ENCODE measurements at regions not wholly inside any gene's neighbourhood (a gene's known extent, or its start where the extent isn't known, plus 50 kb on each side); places are given as distances from the start of the nearest gene placed in this dataset.

GRCh38 chr6:123687864-123688263, 51.1 kb upstream of the TRDN start:
- no peak overlapping the region for H3K27ac ChIP-seq (ENCODE audit: low read length)
- H4K20me1 ChIP-seq (ENCODE audit: low read length): no peaks in the 10 kb centered on the region
- no peaks in the 10 kb centered on the region for H3K79me2 ChIP-seq (ENCODE audit: low read length)
- H3K9me2 ChIP-seq (replicated peaks; ENCODE audit: low read length): no peaks in the 10 kb centered on the region
- H3K9me3 ChIP-seq (ENCODE audit: low read length): no peaks in the 10 kb centered on the region
- H3K4me1 ChIP-seq (ENCODE audit: insufficient read depth, low read length): no peaks in the 10 kb centered on the region
- DNase-seq (no peak), ATAC-seq (no peak)
- TF ChIP-seq CTCF (conservative IDR thresholded peaks at IDR 0.05; ENCODE audit: low read depth, low read length) (no peak), EZH2 (IDR thresholded peaks at IDR 0.05; ENCODE audit: low read length, unreplicated experiment) (no peak), EZH2phosphoT487 (IDR thresholded peaks at IDR 0.05; ENCODE audit: borderline replicate concordance, low read length) (no peak)
- H3K9ac ChIP-seq (ENCODE audit: low read length): no peak overlapping the region
- no peak overlapping the region for H3K4me3 ChIP-seq (ENCODE audit: low read length)
- no peak overlapping the region for H2AFZ ChIP-seq (ENCODE audit: low read length)
- no peaks in the 10 kb centered on the region for H3F3A ChIP-seq (ENCODE audit: low read length, unreplicated experiment)
- intact Hi-C loops (cut with micrococcal nuclease): no loop called here
- no TSS peak for BruUV-seq (replicated peaks)
- POLR2A ChIA-PET (ENCODE audit: unreplicated experiment): no interaction called here
- no peaks in the 10 kb centered on the region for H3K36me3 ChIP-seq (ENCODE audit: low read depth, low read length)
- H3K4me2 ChIP-seq (ENCODE audit: low read length): no peak overlapping the region
- CTCF ChIA-PET: no interaction called here
- H3K27me3 ChIP-seq (ENCODE audit: low read length): no peaks in the 10 kb centered on the region
